ENCODE measurements at regions not wholly inside any gene's neighbourhood (a gene's known extent, or its start where the extent isn't known, plus 50 kb on each side); places are given as distances from the start of the nearest gene placed in this dataset.

- in situ Hi-C loops (cut with HindIII; ENCODE audit: low sequenced_read_pairs): no loop called here
Measured at GRCh38 chr1:36743286-36744005, 260.7 kb upstream of the CSF3R start.

- in situ Hi-C loops (cut with HindIII; ENCODE audit: low sequenced_read_pairs): no loop called here
Measured at GRCh38 chr1:36741066-36741465, 258.4 kb upstream of the CSF3R start.

- in situ Hi-C loops (cut with HindIII; ENCODE audit: low sequenced_read_pairs): no loop called here
Measured at GRCh38 chr1:36740446-36740845, 257.7 kb upstream of the CSF3R start.

- in situ Hi-C loops (cut with HindIII; ENCODE audit: low sequenced_read_pairs): no loop called here
Measured at GRCh38 chr1:36739703-36740289, 257.1 kb upstream of the CSF3R start.

- in situ Hi-C loops (cut with HindIII; ENCODE audit: low sequenced_read_pairs): no loop called here
Measured at GRCh38 chr1:36738245-36738644, 255.5 kb upstream of the CSF3R start.

GRCh38 chr1:36737767-36738166 is 255.1 kb upstream of the CSF3R start:
- in situ Hi-C loops (cut with HindIII; ENCODE audit: low sequenced_read_pairs): no loop called here

- in situ Hi-C loops (cut with HindIII; ENCODE audit: low sequenced_read_pairs): no loop called here
Measured at GRCh38 chr1:36737038-36737555, 254.4 kb upstream of the CSF3R start.

GRCh38 chr1:36735939-36736730 is 253.4 kb upstream of the CSF3R start:
- in situ Hi-C loops (cut with HindIII; ENCODE audit: low sequenced_read_pairs): no loop called here

GRCh38 chr1:36735436-36735835 is 252.7 kb upstream of the CSF3R start:
- in situ Hi-C loops (cut with HindIII; ENCODE audit: low sequenced_read_pairs): no loop called here

GRCh38 chr1:36734356-36734755 is 251.6 kb upstream of the CSF3R start:
- in situ Hi-C loops (cut with HindIII; ENCODE audit: low sequenced_read_pairs): no loop called here

- in situ Hi-C loops (cut with HindIII; ENCODE audit: low sequenced_read_pairs): no loop called here
Measured at GRCh38 chr1:36733748-36734147, 251.0 kb upstream of the CSF3R start.

GRCh38 chr1:36732015-36732356 is 249.3 kb upstream of the CSF3R start:
- in situ Hi-C loops (cut with HindIII; ENCODE audit: low sequenced_read_pairs): no loop called here

GRCh38 chr1:36731226-36732014 is 248.7 kb upstream of the CSF3R start:
- in situ Hi-C loops (cut with HindIII; ENCODE audit: low sequenced_read_pairs): no loop called here

- in situ Hi-C loops (cut with HindIII; ENCODE audit: low sequenced_read_pairs): no loop called here
Measured at GRCh38 chr1:36730599-36730998, 247.9 kb upstream of the CSF3R start.

- in situ Hi-C loops (cut with HindIII; ENCODE audit: low sequenced_read_pairs): no loop called here
Measured at GRCh38 chr1:36729716-36730510, 247.2 kb upstream of the CSF3R start.

- in situ Hi-C loops (cut with HindIII; ENCODE audit: low sequenced_read_pairs): no loop called here
Measured at GRCh38 chr1:36729289-36729688, 246.6 kb upstream of the CSF3R start.

- in situ Hi-C loops (cut with HindIII; ENCODE audit: low sequenced_read_pairs): no loop called here
Measured at GRCh38 chr1:36728846-36729245, 246.1 kb upstream of the CSF3R start.

- in situ Hi-C loops (cut with HindIII; ENCODE audit: low sequenced_read_pairs): no loop called here
Measured at GRCh38 chr1:36728051-36728450, 245.3 kb upstream of the CSF3R start.

GRCh38 chr1:36725151-36725550 is 242.4 kb upstream of the CSF3R start:
- in situ Hi-C loops (cut with HindIII; ENCODE audit: low sequenced_read_pairs): no loop called here

GRCh38 chr1:36723813-36724212 is 241.1 kb upstream of the CSF3R start:
- in situ Hi-C loops (cut with HindIII; ENCODE audit: low sequenced_read_pairs): no loop called here

Measured in endothelial cell of hepatic sinusoid (primary cell).